ENCODE measurements at regions not wholly inside any gene's neighbourhood (a gene's known extent, or its start where the extent isn't known, plus 50 kb on each side); places are given as distances from the start of the nearest gene placed in this dataset.
"Not testable (repeated sequence)": the region's sequence is repeated elsewhere in the genome, so short reads cannot be mapped to it uniquely, and the experiment has no call there.

DNA sequence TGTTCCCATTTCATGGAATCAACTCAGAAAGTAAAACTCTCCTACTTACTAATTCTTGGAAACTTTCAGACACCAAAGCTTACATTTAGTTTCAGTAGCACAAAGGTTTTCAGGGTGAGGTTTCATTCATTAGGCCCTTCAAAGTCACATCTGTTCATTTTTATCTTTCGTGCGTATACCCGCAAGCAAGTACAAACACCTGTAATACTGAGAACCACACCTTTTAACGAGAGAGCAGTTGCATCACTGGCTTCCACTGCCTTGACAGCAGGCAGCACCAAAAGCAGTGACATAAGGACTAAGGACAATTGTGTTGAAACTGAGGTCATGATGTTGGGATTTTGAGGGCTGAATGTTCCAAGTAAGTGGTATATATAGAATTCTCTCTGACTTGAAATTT, 60.5 kb downstream of the GOLGA6L22 start:
- not testable (repeated sequence) for DNase-seq

DNA sequence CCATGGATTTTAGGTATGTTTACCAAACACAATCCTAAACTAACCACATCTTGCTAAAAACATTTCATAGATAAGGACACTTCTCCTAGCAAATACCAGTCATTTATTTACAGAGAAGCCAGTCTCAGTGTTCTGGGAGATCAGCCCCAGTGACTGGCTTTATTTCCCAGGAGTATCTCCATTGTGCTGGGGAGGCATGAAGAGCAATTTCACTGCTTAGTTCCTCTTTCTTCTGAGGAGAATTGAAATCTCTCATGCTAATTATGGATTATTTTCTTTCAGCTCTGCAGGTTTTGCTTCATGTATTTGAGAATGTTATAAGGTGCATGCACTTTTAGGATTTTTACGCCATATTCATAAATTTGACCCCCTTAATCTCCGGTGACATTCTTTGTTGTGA, 67.8 kb downstream of the GOLGA6L22 start:
- not testable (repeated sequence) for DNase-seq

DNA sequence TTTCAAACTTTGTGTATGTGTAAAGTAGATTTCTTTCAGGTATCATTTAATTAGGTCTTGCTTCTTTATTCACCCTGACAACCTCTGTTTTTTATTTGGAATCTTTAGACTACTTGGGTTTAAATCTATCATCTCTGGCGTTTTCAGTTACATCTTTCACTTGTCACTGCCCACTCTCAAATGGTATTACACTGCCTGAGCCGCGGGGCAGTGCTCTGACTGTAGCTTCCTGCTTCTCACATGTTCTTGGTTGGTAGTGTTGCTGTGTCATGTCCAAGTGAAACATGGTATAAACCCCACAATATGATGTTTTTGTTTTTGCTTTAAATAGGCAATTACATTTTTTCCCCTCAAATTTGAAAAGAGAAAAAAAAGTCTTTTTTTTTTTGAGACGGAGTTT, 68.3 kb downstream of the GOLGA6L22 start:
- not testable (repeated sequence) for DNase-seq

DNA sequence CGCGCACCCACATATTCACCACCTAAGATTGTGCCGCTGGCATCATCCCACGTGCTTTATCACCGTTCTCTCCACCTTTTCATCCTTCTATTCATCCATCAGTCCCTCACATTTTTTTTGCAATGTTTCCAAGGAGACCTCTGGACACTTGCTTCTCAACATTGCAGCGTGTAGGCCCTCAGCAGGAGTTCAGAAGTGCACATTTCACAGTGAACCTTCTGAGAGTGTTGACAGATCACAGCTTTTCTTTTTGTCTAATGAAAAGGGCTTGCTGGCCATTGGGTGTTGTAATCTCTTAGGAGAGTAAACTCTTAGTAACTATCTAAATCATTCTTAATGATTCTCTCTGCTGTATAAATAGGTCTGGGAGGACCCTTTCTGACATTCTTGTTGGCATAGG, 70.5 kb downstream of the GOLGA6L22 start:
- not testable (repeated sequence) for DNase-seq

DNA sequence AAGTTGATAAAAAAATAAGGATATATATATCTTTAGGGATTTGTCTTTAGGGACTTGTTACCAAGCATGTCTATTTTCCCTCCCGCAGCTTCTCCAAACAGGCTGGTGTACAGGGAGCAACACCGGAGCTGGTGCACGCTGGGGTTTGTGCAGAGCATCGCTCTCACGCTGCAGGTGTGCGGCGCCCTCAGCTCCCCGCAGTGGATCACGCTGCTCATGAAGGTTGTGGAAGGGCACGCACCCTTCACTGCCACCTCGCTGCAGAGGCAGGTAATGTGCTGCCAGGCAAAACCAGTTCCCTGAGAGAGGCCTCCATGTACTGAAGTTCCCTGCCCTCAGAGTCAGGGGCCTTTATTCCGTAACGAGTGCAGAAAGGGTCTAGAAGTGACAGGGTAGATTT, 101.0 kb downstream of the GOLGA6L22 start:
- DNase-seq: not testable (repeated sequence)

DNA sequence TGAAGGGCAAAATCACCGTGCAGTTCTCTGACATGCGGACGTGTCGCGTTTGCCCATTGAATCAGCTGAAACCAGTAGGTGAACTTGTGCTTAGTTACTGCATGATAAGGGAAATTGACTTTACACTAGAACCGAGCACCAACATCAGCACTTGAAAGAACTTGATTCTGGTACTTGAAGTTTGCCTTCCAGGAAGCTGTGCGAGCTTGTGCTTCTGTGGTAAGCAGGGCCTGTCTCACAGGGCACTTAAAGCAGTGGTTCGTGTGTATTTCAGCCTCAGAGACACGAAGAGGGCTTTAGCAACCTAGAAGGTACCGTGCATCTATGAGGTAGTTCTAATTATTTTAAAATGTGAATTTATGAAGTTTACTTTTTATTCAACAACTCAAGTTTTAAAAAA, 103.0 kb downstream of the GOLGA6L22 start:
- not testable (repeated sequence) for DNase-seq

DNA sequence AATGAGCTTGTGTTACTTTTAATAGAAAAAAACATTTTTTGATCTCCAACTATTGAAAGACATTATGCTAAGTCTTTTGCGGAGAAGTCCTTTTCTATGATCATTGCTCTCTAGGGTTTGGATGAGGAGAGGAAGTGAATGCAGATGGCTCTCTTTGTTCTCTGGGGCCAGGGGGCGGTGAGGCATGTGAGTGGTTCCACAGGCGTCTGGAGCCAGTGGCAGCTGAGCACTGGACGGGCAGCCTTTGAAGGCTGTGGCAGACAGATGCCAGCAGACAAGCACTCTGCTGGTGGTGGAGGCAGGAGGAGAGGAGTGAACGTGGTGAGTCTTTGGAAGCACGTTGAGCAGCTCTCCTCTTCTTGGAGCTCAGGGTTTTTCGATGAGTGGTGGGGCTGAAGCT, 107.8 kb downstream of the GOLGA6L22 start:
- DNase-seq: not testable (repeated sequence)

DNA sequence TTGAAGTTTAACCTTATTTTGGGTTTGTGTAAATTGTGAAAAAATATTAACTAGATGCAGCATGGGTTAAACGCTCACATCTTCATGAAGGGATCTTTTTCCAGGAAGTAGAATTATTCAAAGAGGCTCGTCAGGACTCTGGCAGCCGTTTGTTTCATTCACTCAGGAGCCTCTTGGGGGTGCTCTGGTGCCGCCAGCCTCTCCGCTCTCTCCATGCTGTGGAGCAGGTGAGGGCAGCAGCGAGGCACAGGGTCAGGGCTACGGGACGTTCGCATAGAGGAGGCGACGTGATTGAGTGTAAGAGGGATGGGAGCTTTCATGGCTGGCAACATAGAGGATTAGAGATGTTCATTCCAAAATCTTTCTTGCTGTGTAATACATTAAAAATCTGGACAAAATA, 110.8 kb downstream of the GOLGA6L22 start:
- DNase-seq: not testable (repeated sequence)

DNA sequence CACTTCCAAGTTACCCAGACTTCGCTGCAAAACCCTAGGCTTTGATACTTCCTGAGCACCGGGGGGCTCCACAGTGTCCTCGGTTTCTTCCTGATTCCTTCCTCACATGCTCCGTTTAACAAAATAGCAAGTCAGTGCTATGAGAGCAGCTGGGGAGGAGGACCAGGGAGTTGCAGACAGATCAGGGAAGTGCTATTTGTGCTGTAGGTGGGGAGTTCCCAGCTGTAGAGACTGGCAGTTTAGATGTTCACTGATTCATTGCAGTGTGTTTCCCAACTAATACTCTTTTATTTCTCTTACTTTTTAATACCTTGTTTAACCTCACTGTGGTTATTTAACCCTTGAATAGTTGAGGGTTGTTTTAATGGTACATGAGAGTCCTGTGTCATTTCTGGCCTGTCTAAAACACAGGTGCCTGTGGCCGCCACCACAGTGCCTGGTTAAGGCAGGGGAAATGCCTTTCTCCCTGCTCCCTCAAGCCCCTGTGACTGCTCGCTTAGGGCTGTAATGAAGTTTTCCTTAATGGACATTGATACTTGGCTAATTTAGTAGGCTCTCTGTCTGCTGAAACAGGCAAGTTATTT, 113.5 kb downstream of the GOLGA6L22 start:
- not testable (repeated sequence) for DNase-seq

DNA sequence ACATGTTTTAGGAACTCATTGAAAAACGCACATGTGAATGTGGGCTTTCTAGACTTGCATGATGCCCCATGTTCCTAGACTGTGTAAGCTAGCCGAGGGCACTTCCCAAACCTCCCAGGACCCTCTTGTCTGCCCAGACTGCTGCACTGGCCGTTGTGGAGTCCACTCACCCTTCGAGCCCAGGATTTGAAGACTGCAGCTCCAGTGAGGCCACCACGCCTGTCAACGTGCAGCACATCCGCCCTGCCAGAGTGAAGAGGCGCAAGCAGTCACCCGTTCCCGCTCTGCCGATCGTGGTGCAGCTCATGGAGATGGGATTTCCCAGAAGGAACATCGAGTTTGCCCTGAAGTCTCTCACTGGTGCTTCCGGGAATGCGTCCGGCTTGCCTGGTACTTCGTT, 114.1 kb downstream of the GOLGA6L22 start:
- not testable (repeated sequence) for DNase-seq

DNA sequence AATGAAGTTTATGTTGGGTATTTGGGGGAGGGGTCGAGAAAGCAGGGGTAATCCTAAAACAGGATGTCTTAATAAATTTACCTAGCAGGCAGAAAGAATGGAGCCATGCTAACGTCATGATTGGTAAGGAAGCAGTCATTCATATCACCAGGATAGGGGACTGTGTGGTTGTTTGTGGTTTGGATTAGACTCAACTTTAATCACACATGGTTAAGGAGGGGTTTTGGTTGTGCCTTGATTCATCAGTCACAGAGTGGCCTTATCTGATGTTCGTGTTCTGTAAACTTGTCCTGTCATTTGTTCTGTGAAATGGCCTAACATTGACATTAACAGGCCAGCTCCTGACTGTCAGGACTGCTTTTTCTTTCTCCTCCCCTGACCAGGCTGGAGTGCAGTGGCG, 119.1 kb downstream of the GOLGA6L22 start:
- DNase-seq: not testable (repeated sequence)

DNA sequence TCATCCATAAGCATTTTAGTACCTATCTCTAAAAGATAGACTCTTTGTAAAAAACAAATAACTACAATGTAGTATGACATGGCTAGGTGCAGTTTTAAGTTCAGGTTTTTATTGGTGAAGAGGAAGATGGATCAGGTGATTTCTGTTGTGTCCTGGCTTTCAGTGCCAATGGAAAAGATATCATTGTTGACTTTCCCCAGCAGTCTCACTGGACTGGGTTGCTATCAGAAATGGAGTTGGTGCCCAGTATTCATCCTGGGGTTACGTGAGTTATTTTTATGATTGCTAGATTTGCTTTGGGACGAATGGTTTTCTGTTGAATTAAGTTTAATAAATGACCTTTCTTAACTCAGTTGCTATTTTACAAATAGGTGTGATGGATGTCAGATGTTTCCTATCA, 120.5 kb downstream of the GOLGA6L22 start:
- DNase-seq: not testable (repeated sequence)

DNA sequence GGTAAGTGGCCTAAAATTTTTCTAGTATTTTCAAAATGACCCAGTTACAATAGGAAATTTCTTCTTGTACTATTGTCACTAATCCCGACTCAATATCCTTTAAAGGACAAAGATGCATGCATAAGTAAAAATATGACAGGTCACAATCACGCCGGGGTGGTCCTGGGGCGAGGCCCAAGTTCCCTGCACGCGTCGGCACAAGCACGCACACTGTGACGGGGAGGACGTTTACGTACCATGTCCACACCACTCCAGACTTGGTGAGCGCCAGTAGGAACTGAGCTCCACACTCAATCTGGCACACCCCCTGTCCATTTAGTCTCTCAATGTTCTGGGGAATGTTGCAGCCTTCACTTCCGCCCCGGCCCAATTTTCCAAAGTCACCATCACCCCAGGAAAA, 128.7 kb downstream of the GOLGA6L22 start:
- not testable (repeated sequence) for DNase-seq

DNA sequence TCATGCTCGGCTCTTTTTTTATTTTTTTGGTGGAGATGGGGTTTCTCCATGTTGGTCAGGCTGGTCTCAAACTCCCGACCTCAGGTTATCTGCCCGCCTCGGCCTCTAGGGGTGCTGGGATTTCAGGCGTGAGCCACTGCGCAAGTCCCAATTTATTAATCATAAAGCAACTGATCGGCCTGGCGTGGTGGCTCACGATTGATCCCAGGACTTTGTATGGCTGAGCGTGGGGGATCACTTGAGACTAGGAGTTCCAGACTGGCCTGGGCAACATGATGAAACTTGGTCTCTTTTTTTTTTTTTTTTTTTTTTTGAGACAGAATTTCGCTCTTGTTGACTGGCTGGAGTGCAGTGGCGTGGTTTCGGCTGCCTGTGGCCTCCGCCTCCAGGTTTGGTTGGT, 139.8 kb downstream of the GOLGA6L22 start:
- not testable (repeated sequence) for DNase-seq

DNA sequence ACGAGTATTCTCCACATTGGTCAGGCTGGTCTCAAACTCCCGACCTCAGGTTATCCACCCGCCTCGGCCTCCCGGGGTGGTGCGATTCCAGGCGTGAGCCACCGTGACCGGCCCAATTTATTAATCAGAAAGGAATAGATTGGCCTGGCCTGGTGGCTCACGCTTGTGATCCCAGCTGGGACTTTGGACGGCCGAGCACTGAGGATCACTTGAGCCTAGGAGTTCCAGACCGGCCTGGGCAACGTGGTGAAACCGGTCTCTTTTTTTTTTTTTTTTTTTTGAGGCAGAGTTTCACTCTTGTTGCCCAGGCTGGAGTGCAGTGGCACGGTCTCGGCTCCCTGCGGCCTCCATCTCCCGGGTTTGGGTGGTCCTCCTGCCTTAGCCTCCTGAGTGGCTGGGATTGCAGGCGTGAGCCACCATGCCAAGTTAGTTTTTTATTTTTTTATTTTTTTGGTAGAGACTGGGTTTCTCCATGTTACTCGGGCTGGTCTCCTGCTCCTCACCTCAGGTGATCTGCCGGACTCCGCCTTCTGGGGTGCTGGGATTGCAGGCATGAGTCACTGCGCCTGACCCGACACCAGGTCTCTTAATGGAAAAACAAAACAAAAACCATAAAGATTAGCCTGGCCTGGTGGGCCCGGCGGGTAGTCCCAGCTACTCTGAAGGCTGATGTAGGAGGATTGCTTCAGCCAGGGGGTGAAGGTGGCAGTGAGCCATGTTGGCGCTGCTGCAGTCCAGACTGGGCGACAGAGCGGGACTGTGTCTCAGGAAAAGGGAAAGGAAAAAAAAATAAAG, 141.0 kb downstream of the GOLGA6L22 start:
- not testable (repeated sequence) for DNase-seq

DNA sequence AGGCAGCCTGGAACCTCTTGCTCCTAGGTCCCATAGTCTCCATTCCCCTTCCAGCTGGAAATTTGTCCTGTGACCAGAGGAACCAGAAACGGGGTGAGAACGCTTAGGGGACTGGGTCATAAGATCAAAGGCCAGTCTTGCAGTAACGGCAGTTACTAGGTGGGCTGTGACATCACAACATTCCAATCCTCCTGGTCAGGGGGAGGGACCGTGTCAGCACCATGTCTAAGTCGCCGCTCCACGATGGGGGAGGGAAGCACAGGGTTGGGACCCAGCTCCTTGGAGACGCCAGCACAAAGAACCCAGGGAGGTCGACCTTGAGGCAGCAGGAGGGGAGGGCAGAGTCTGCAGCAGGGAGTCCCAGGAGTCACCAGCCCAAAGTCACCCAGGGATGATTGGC, 158.3 kb downstream of the GOLGA6L22 start:
- not testable (repeated sequence) for DNase-seq

DNA sequence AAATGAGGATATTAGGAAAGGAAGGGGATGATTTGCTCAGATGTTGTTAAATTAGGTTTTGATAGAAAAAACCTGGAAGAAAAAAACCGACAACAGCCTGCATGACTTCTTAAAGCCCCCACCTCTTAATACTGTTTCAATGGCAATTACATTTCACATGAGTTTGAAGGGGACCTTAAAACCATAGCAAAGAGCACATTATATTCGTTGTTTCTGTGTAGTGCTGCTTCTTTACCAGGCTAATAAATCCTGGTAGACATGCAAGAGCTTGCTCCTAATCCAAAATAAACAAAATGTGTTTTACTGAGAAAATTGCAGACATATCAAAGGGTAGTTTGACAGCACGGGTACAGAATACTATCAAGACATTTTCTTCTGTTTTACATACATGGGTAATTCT, 154.7 kb upstream of the NIPA1 start:
- DNase-seq: not testable (repeated sequence)

DNA sequence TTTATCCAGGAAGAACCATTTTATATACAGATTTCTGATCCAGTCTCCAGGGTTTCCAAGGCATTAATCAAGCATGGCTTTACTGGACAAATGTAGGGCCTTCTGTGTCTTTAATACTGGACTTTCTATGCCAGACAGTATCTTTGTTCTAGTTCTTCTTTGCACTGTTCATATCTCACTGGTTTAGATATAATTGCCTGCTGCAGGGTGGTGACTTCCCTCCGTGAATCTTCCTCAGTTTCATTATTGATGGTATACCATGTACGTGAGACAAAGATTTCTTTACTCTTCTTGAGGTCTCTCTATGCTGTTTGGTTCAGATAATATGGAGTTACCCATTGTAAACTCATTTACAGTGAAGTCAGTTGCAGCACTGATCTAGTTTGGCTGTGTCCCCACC, 146.5 kb upstream of the NIPA1 start:
- DNase-seq: not testable (repeated sequence)

DNA sequence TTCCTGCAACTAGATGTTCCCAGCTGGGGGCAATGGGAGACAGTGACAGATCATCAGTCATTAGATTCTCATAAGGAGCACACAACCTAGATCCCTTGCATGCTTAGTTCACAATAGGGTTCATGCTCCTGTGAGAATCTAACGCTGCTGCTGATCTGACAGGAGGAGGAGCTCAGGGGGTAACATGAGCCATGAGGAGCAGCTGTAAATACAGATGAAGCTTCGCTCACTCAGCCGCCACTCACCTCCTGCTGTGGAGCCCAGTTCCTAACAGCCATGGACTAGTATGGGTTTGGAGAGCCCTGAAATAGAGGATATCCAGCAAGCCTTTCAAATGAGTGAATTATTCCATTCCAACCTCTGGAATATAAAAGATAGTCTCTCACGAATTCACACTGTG, 137.0 kb upstream of the NIPA1 start:
- DNase-seq: not testable (repeated sequence)

DNA sequence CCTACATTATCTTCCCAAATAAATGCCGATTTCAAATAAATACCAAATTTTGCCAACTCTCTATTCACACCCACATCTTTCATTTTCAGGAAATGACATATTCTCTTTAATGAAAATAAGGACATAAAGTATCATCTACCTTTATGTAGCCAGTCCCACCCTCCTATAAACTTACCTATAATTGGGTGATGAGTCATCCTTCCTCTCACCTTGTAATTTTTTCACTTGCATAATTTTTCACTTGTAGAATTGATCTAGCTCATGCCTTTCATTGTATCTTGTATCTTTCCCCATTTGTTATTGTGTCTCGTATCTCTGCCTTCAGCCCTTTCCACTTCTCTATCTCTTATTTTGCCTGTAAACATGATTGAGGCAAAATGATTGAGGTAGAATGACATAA, 135.3 kb upstream of the NIPA1 start:
- DNase-seq: not testable (repeated sequence)

DNA sequence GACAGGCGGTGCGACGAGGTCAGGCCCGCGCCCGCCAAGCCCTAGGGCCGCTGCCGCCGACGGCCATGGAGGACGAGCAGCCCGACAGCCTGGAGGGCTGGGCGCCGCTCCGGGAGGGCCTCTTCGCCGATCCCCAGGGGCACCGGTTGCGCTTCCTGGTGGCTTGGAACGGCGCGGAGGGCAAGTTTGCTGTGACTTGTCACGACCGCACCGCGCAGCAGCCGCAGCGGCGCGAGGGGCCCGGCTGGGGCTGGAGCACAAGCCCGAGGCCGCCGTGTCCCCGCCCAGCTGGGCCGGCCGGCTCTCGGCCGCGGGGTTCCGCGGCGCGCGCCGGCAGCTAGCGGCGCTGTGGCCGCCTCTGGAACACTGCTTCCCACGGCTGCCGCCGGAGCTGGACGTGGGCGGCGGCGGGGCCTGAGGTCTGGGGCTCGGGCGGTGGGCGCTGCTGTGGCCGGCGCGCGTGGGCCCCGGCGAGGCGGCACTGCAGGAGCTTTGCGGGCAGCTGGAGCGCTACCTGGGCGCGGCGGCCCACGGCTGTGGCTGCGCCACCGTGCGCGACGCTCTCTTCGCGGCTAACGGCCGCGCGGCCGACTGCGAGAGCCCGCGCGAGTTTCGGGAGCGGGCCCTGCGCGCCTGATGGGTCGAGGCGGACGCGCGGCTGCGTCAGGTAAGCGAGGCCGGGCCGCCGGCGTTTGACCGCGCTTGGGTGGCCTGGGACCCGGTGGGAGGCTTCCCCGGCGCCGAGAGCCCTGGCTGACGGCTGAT, 122.0 kb upstream of the NIPA1 start:
- peak; percentile 36 to 37 for DNase-seq

DNA sequence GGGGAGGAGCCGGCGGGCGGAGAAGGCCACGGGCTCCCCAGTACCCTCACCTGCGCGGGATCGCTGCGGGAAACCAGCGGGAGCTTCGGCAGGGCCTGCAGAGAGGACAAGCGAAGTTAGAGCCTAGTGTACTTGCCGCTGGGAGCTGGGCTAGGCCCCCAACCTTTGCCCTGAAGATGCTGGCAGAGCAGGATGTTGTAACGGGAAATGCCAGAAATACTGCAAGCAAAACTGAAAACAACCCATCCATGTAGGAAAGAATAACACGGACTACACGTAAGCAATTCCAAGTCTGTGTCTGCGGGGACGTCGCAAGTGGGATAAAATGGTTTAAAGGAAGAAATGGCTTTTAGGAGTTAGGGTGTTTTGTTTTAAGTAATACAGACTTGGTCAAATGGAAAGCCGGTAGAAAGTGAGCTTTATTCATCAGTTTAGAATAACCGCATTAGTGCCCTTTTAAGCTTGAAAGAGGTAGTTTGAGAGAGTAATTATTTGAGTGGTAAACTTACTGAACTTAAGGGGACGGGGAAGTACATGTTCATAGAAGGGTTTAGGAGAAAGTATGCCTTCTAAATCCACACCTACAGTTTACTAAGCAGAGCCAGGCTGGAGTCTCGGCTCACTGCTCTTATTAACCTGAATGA, 121.3 kb upstream of the NIPA1 start:
- peak in 1 of 2 donors; percentile 19 for DNase-seq

DNA sequence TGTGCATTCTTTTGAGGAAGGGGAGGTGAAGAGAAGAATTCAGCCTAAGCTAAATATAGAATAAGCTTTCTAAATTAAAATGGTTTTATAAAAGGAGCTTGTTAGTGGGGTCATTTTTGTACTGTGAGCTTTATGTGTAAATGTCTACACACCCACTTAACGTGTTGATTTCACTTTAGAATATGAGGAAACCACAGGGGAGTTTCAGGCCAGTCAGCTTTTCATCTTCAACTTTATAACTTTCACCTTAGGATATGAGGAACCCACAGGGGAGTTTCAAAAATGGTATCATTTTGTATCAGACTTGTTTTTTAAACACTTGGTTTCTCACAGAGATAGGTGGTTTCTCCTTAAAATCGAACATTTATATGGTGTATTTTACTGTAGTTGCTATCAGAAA, 120.7 kb upstream of the NIPA1 start:
- peak in 1 of 2 donors; percentile 40 for DNase-seq

Data from CD4-positive, alpha-beta T cell treated with Interleukin-1 beta for 1 hour (primary cell).